H1 (cell line): ENCODE measurements at regions not wholly inside any gene's neighbourhood (a gene's known extent, or its start where the extent isn't known, plus 50 kb on each side); places are given as distances from the start of the nearest gene placed in this dataset.

Experiments used
- CTCF ChIA-PET: fragments of 300-600 bp; sonication (Branson Sonifier 250); formaldehyde crosslinking; loops from one replicate; lab custom pipeline; 2021; ENCODE audit not compliant: partially characterized antibody; lab: Charles Lee
- POLR2A ChIA-PET: fragments of 300-600 bp; sonication (Branson Sonifier 250); formaldehyde crosslinking; loops from one replicate; lab custom pipeline; 2021; ENCODE audit warnings: inconsistent platforms; ENCODE audit not compliant: partially characterized antibody; lab: Charles Lee
- DNase-seq, 2 experiments: peaks; one replicate each; pipeline versions ENCODE4 v3.0.0 to v3.0.0-alpha.2; 2010 to 2022; ENCODE audit warnings: low spot score in 2 of 2, low read depth in 1 of 2, mixed read lengths in 1 of 2
- FAIRE-seq: peaks from 2 replicates; lab custom pipeline; 2011; peaks lifted over from hg19 to GRCh38; lab: Jason Lieb, UNC
- H2AFZ ChIP-seq: 2 replicates; pipeline ENCODE4 v1.8.1; 2012; ENCODE audit warnings: low read length, inconsistent platforms
- H2AK5ac ChIP-seq: 2 replicates; pipeline ENCODE4 v1.6.1; 2013; ENCODE audit warnings: low read depth, low read length
- H2BK120ac ChIP-seq: replicated peaks from 2 replicates; pipeline ENCODE3; 2013; ENCODE audit warnings: low read depth, low read length, inconsistent platforms
- H2BK12ac ChIP-seq: 2 replicates; pipeline ENCODE4 v1.6.1; 2013; ENCODE audit warnings: low read depth, low read length
- H2BK15ac ChIP-seq: 2 replicates; pipeline ENCODE4 v1.6.1; 2013; ENCODE audit warnings: low read length
- H2BK20ac ChIP-seq: 2 replicates; pipeline ENCODE4 v1.6.1; 2013; ENCODE audit warnings: low read length
- H2BK5ac ChIP-seq: 2 replicates; pipeline ENCODE4 v1.6.1; 2013; ENCODE audit warnings: low read depth, low read length
- H3K14ac ChIP-seq: 2 replicates; pipeline ENCODE4 v1.6.1; 2013; ENCODE audit warnings: inconsistent platforms; ENCODE audit not compliant: insufficient read length
- H3K18ac ChIP-seq: 2 replicates; pipeline ENCODE4 v1.6.1; 2013; ENCODE audit warnings: low read length; ENCODE audit errors: extremely low read depth
- H3K23ac ChIP-seq: 2 replicates; pipeline ENCODE4 v1.6.1; 2013; ENCODE audit warnings: inconsistent platforms; ENCODE audit not compliant: insufficient read length
- H3K23me2 ChIP-seq: 2 replicates; pipeline ENCODE4 v1.6.1; 2013; ENCODE audit warnings: low read depth, low read length
- H3K27ac ChIP-seq: 2 replicates; pipeline ENCODE4 v1.6.1; 2011; ENCODE audit warnings: low read depth, low read length, inconsistent platforms
- H3K27me3 ChIP-seq, 4 experiments: replicated peaks in 1 of 4; 1 replicate in 1 of 4; 2 replicates in 3 of 4; pipeline versions ENCODE4 v1.6.1 to v1.8.1; 2011 to 2013; ENCODE audit warnings: low read length in 3 of 4, mild to moderate bottlenecking in 3 of 4, inconsistent platforms in 2 of 4, mixed read lengths in 2 of 4, moderate library complexity in 1 of 4; ENCODE audit not compliant: control insufficient read depth in 3 of 4, insufficient read depth in 3 of 4; ENCODE audit errors: extremely low read depth in 1 of 4
- H3K36me3 ChIP-seq, 4 experiments: 2 replicates each; pipeline versions ENCODE4 v1.6.1 to v1.8.1; 2011 to 2013; ENCODE audit warnings: mild to moderate bottlenecking in 4 of 4, low read length in 3 of 4, moderate library complexity in 2 of 4, control low read depth in 1 of 4, inconsistent platforms in 1 of 4; ENCODE audit not compliant: insufficient read depth in 4 of 4, control insufficient read depth in 2 of 4
- H3K4ac ChIP-seq: replicated peaks from 2 replicates; pipeline ENCODE3; 2013; ENCODE audit warnings: low read length, low read depth, mixed read lengths, inconsistent platforms; ENCODE audit not compliant: insufficient read length
- H3K4me1 ChIP-seq, 4 experiments: replicated peaks in 1 of 4; 1 replicate in 1 of 4; 2 replicates in 3 of 4; pipeline versions ENCODE4 v1.6.1 to v1.8.1; 2011 to 2013; ENCODE audit warnings: low read length in 3 of 4, inconsistent platforms in 2 of 4, mixed read lengths in 1 of 4; ENCODE audit not compliant: insufficient read depth in 4 of 4, control insufficient read depth in 3 of 4
- H3K4me2 ChIP-seq, 2 experiments: 2 replicates each; pipeline versions ENCODE4 v1.6.1 to v1.8.1; 2011 to 2013; ENCODE audit warnings: low read depth in 2 of 2, low read length in 2 of 2, control low read depth in 1 of 2, inconsistent platforms in 1 of 2, mild to moderate bottlenecking in 1 of 2; ENCODE audit not compliant: insufficient read depth in 1 of 2
- H3K4me3 ChIP-seq, 4 experiments: fragments of 200-600, 300-600 bp in 1 of 4; sonication (generic), shearing (Covaris generic), sonication (Bioruptor Twin) in 1 of 4; 2 replicates each; pipeline versions ENCODE4 v1.5.1 to v1.8.1; 2011 to 2016; ENCODE audit warnings: low read length in 4 of 4, low read depth in 3 of 4, control low read depth in 2 of 4, inconsistent platforms in 2 of 4, mild to moderate bottlenecking in 2 of 4, mixed read lengths in 1 of 4, moderate library complexity in 1 of 4; ENCODE audit not compliant: insufficient read depth in 2 of 4; ENCODE audit errors: extremely low read depth in 1 of 4
- H3K56ac ChIP-seq: replicated peaks from 2 replicates; pipeline ENCODE3; 2013; ENCODE audit warnings: low read depth, mild to moderate bottlenecking, mixed read lengths, low read length, inconsistent platforms; ENCODE audit not compliant: insufficient read length
- H3K79me1 ChIP-seq: 2 replicates; pipeline ENCODE4 v1.6.1; 2013; ENCODE audit warnings: low read depth, low read length, control low read depth
- H3K79me2 ChIP-seq, 2 experiments: 2 replicates each; pipeline versions ENCODE4 v1.6.1 to v1.8.1; 2012 to 2013; ENCODE audit warnings: low read length in 2 of 2, mild to moderate bottlenecking in 2 of 2, inconsistent platforms in 1 of 2; ENCODE audit not compliant: insufficient read depth in 2 of 2, control insufficient read depth in 1 of 2
- H3K9ac ChIP-seq, 4 experiments: replicated peaks in 1 of 4; 1 replicate in 1 of 4; 2 replicates in 3 of 4; pipeline versions ENCODE4 v1.6.1 to v1.8.1; 2011 to 2013; ENCODE audit warnings: low read depth in 3 of 4, low read length in 3 of 4, control low read depth in 2 of 4, mild to moderate bottlenecking in 2 of 4, moderate library complexity in 2 of 4, inconsistent platforms in 1 of 4; ENCODE audit errors: extremely low read depth in 1 of 4
- H3K9me3 ChIP-seq, 2 experiments: 2 replicates each; pipeline versions ENCODE4 v1.6.1 to v1.8.1; 2012 to 2013; ENCODE audit warnings: mild to moderate bottlenecking in 2 of 2, moderate library complexity in 2 of 2, control low read depth in 1 of 2, inconsistent platforms in 1 of 2, low read depth in 1 of 2, low read length in 1 of 2, mixed read lengths in 1 of 2; ENCODE audit not compliant: insufficient read depth in 2 of 2
- H4K20me1 ChIP-seq, 2 experiments: replicated peaks in 1 of 2; 2 replicates each; pipeline versions ENCODE3 to v1.8.1; 2011 to 2013; ENCODE audit warnings: inconsistent platforms in 2 of 2, low read length in 2 of 2, mild to moderate bottlenecking in 1 of 2; ENCODE audit not compliant: insufficient read depth in 2 of 2, control insufficient read depth in 1 of 2
- H4K5ac ChIP-seq: 2 replicates; pipeline ENCODE4 v1.6.1; 2013; ENCODE audit warnings: low read length, low read depth, mixed read lengths, inconsistent platforms; ENCODE audit not compliant: insufficient read length
- H4K8ac ChIP-seq: 2 replicates; pipeline ENCODE4 v1.8.0; 2013; ENCODE audit warnings: mild to moderate bottlenecking, moderate library complexity, low read length, inconsistent platforms; ENCODE audit not compliant: insufficient read depth; ENCODE audit errors: extremely low read depth
- H4K91ac ChIP-seq: replicated peaks from 2 replicates; pipeline ENCODE3; 2013; ENCODE audit warnings: low read length, mixed read lengths, inconsistent platforms; ENCODE audit not compliant: insufficient read length
- BRCA1 ChIP-seq: IDR thresholded peaks from 2 replicates; pipeline ENCODE4 v1.6.1; 2012; ENCODE audit warnings: low read depth, low read length, improper control_type of control experiment
- CBX8 ChIP-seq: fragments of 300-800, 300-1000 bp; sonication (generic); IDR thresholded peaks from 2 replicates; pipeline ENCODE4 v1.7.1; 2016; ENCODE audit warnings: low read depth, low read length, borderline replicate concordance
- FOSL1 ChIP-seq: IDR thresholded peaks from 2 replicates; pipeline ENCODE4 v1.6.1; 2011; ENCODE audit warnings: mild to moderate bottlenecking, low read depth, low read length, moderate library complexity; ENCODE audit not compliant: insufficient read depth
- KDM5A ChIP-seq: fragments of 200-600 bp; IDR thresholded peaks from 2 replicates; pipeline ENCODE4 v1.7.1; 2012; ENCODE audit warnings: mild to moderate bottlenecking, low read length, inconsistent platforms, mixed read lengths
- NANOG ChIP-seq: IDR thresholded peaks from 2 replicates; pipeline ENCODE4 v1.6.1; 2011; ENCODE audit warnings: low read length, low read depth, mild to moderate bottlenecking, inconsistent platforms; ENCODE audit not compliant: insufficient read depth, poor library complexity, severe bottlenecking
- RBBP5 ChIP-seq: IDR thresholded peaks from 2 replicates; pipeline ENCODE4 v1.7.1; 2012; ENCODE audit warnings: low read depth, mild to moderate bottlenecking, inconsistent platforms, low read length, moderate library complexity, borderline replicate concordance
- RNF2 ChIP-seq: fragments of 200-900, 300-1000 bp; sonication (generic); IDR thresholded peaks from 2 replicates; pipeline ENCODE4 v1.7.1; 2016; ENCODE audit warnings: borderline replicate concordance, low read depth, mild to moderate bottlenecking, antibody characterized with exemption, low read length; ENCODE audit not compliant: poor library complexity, severe bottlenecking; ENCODE audit errors: missing control alignments
- RXRA ChIP-seq: IDR thresholded peaks from 2 replicates; pipeline ENCODE4 v1.6.1; 2011; ENCODE audit warnings: low read depth, mild to moderate bottlenecking, low read length, moderate library complexity; ENCODE audit not compliant: insufficient read depth
- SP4 ChIP-seq: IDR thresholded peaks from 2 replicates; pipeline ENCODE4 v1.6.1; 2012; ENCODE audit warnings: low read length, inconsistent platforms
- TAF1 ChIP-seq: IDR thresholded peaks from 2 replicates; pipeline ENCODE4 v1.6.1; 2011; ENCODE audit warnings: mild to moderate bottlenecking, low read depth, low read length
- TCF12 ChIP-seq: IDR thresholded peaks from 2 replicates; pipeline ENCODE4 v1.6.1; 2011; ENCODE audit warnings: low read depth, mild to moderate bottlenecking, low read length
- WGBS, 2 experiments: shearing (Covaris generic) in 1 of 2; methylation state at CpG; one replicate each; pipeline versions ENCODE4 v1.1.6 to v1.1.7; 2013 to 2015; ENCODE audit warnings: low lambda C conversion rate in 2 of 2, mixed read lengths in 2 of 2, inconsistent platforms in 1 of 2, low coverage in 1 of 2, missing lambda C conversion rate in 1 of 2; ENCODE audit not compliant: insufficient replicate concordance in 2 of 2, insufficient coverage in 1 of 2, insufficient read length in 1 of 2; ENCODE audit errors: extremely low coverage in 1 of 2, missing lambda C conversion rate in 1 of 2; 5-methylcytosine and 5-hydroxymethylcytosine counted together
- TF ChIP-seq, protein P1 (sequence below): IDR thresholded peaks from 2 replicates; pipeline ENCODE4 v1.6.1; 2011; ENCODE audit warnings: low read length, improper control_type of control experiment
- TF ChIP-seq, protein P2 (sequence below): IDR thresholded peaks from 2 replicates; pipeline ENCODE4 v1.6.1; 2011; ENCODE audit warnings: low read depth, mild to moderate bottlenecking, low read length; ENCODE audit not compliant: insufficient read depth

DNA sequence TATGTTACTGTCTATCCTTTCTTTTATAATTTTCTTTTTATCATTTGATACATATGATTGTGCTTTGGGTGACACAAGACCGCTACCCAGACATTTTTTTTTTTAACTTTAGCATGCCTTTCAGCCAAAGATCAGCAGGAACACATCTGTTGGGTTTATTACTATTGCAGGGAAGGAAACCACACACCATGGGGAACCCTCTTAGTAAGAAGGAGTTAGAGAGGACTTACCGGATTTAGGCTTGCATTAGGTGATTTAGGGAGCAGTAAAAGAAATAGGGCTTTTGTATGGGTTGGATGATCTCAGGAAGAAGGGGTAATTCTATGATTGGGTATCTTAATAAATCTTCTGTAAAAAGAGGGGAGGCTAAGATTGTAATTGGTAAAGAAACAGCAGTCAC, 138.2 kb downstream of the SNX18 start:
- ChIA-PET CTCF (no interaction called here), POLR2A (no interaction called here)
- no peak overlapping the region for H2AFZ ChIP-seq
- H2BK5ac ChIP-seq: no peak overlapping the region
- no peaks in the 10 kb centered on the region for H3K9me3 ChIP-seq
- H3K79me2 ChIP-seq: no peaks in the 10 kb centered on the region
- no peak overlapping the region for H3K9ac ChIP-seq
- no peaks in the 10 kb centered on the region for H3K4me1 ChIP-seq
- no peak overlapping the region for H3K4me2 ChIP-seq
- no peak overlapping the region for H3K14ac ChIP-seq
- no peak overlapping the region for H4K5ac ChIP-seq
- H2BK20ac ChIP-seq: no peak overlapping the region
- no peak overlapping the region for H2BK120ac ChIP-seq
- H4K20me1 ChIP-seq: no peaks in the 10 kb centered on the region
- DNase-seq: no peak
- no peak overlapping the region for H2AK5ac ChIP-seq
- H3K27ac ChIP-seq: no peak overlapping the region
- no peak overlapping the region for H3K56ac ChIP-seq
- no peak overlapping the region for H2BK15ac ChIP-seq
- H4K8ac ChIP-seq: no peak overlapping the region
- H3K18ac ChIP-seq: no peak overlapping the region
- no peaks in the 10 kb centered on the region for H3K23me2 ChIP-seq
- no peak overlapping the region for H3K23ac ChIP-seq
- no peak overlapping the region for H2BK12ac ChIP-seq
- no peak for FAIRE-seq
- 77% methylated on average over 2 of the region's 2 CpGs; no CpG with 5 or more reads in 1 of the 2 experiments for WGBS, 2 experiments
- no peak overlapping the region for H3K4me3 ChIP-seq
- H3K79me1 ChIP-seq: no peaks in the 10 kb centered on the region
- H3K27me3 ChIP-seq: no peaks in the 10 kb centered on the region
- H3K4ac ChIP-seq: no peak overlapping the region
- H3K36me3 ChIP-seq: no peaks in the 10 kb centered on the region
- no peak overlapping the region for H4K91ac ChIP-seq
- TF ChIP-seq RBBP5: no peak
- TF ChIP-seq, protein P1, sequence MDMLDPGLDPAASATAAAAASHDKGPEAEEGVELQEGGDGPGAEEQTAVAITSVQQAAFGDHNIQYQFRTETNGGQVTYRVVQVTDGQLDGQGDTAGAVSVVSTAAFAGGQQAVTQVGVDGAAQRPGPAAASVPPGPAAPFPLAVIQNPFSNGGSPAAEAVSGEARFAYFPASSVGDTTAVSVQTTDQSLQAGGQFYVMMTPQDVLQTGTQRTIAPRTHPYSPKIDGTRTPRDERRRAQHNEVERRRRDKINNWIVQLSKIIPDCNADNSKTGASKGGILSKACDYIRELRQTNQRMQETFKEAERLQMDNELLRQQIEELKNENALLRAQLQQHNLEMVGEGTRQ: no peak
- no peak for TF ChIP-seq SP4
- no peak for TF ChIP-seq TCF12
- TF ChIP-seq, protein P2, sequence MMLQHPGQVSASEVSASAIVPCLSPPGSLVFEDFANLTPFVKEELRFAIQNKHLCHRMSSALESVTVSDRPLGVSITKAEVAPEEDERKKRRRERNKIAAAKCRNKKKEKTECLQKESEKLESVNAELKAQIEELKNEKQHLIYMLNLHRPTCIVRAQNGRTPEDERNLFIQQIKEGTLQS: no peak
- TF ChIP-seq FOSL1: no peak
- no peak for TF ChIP-seq KDM5A
- TF ChIP-seq NANOG: no peak
- no peak for TF ChIP-seq RNF2
- no peak for TF ChIP-seq TAF1
- TF ChIP-seq BRCA1: no peak
- no peak for TF ChIP-seq RXRA
- no peak for TF ChIP-seq CBX8
